Adrenal gland (tissue), 5 donors: ENCODE measurements at regions not wholly inside any gene's neighbourhood (a gene's known extent, or its start where the extent isn't known, plus 50 kb on each side); places are given as distances from the start of the nearest gene placed in this dataset.

ENCODE experiments used
- CTCF ChIP-seq, 6 experiments: fragments of 450-650 bp in 4 of 6; fragments of 200-600 bp in 2 of 6; sonication (generic) in 1 of 6; IDR thresholded peaks; 1 replicate in 5 of 6; 2 replicates in 1 of 6; pipeline versions ENCODE4 v1.5.1 to v1.8.0; 2016 to 2021; ENCODE audit warnings: antibody characterized with exemption in 6 of 6, mild to moderate bottlenecking in 2 of 6, moderate library complexity in 1 of 6
- POLR2A ChIP-seq, 2 donors: fragments of 450-650 bp; IDR thresholded peaks; one replicate each; pipeline ENCODE4 v1.6.1; 2017; ENCODE audit warnings: antibody characterized with exemption in 2 of 2, mild to moderate bottlenecking in 2 of 2, moderate library complexity in 1 of 2
- donor health status: DM: no; HTN: no; CAD: no.

GRCh38 chr4:134531013-134531412, 329.4 kb upstream of the PABPC4L start:
- TF ChIP-seq CTCF (IDR thresholded peaks at IDR 0.05), result no peak
- no peak for TF ChIP-seq POLR2A (IDR thresholded peaks at IDR 0.05)
